ENCODE measurements at regions not wholly inside any gene's neighbourhood (a gene's known extent, or its start where the extent isn't known, plus 50 kb on each side); places are given as distances from the start of the nearest gene placed in this dataset.
"Not testable (repeated sequence)": the region's sequence is repeated elsewhere in the genome, so short reads cannot be mapped to it uniquely, and the experiment has no call there.

DNA sequence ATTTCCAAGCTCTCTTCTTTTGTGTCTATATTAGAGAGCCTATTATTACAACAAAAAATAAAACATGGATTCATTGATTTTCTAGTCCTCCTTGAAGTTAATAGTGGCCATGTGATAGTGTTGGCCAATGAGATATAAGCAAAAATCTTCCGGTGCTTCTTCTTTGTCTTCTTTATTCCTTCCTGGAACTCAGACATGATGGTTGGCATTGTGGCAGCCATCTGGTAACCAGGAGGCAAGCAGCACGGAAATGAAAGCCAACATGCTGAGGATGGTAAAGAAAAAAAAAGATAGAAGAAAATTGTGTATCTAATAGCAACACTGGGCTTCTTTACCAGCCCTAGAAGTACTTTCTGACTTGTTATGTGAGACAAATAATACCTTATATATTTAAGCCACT, 50.8 kb upstream of the SEL1L start:
- no peak overlapping the region for H3K4me3 ChIP-seq (ENCODE audit: low read length)
- H3K27ac ChIP-seq (ENCODE audit: low read depth, low read length) = no peak overlapping the region
- no peaks in the 10 kb centered on the region for H3K4me1 ChIP-seq (ENCODE audit: control insufficient read depth, insufficient read depth, low read length)
- H3K9ac ChIP-seq (ENCODE audit: low read length) = no peak overlapping the region
- H3K27me3 ChIP-seq (ENCODE audit: control insufficient read depth, insufficient read depth, low read length) = no peaks in the 10 kb centered on the region
- H3K36me3 ChIP-seq (ENCODE audit: control insufficient read depth, insufficient read depth, low read length) = no peaks in the 10 kb centered on the region

DNA sequence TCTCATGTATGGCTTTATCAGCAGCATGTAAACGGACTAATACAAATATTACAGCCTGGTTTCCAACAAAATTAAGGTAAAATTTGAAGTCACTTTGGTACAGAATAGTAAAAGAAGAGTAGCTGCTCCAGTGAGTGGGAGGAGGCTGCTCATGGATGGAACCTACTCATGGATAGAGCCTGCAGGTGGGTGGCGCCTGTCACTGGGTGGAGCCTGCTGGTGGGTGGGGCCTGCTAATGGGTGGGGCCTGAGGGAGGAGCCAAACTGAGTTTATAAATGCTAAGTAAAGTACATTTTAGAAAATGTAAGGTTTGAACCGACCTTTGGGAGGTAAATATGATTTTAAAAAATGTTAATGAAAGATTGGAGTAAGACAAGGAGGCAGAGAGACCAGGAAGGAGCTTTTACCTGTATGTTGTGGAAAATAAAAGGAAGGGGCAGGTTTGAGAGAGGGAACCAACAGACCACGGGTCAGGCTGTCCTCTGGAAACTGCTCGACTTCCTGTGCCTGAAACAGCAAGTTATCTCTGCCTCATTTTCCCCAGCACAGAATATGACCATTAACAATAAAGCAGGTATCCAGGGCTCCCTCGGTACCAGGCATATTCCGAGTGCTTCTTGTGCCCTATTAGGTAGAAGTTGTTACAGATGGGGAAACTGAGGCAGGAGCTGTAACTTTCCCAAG, 55.9 kb upstream of the SEL1L start:
- Histone ChIP-seq H3K27ac (ENCODE audit: low read depth, low read length) (no peak overlapping the region), H3K4me1 (ENCODE audit: control insufficient read depth, insufficient read depth, low read length) (no peaks in the 10 kb centered on the region), H3K36me3 (ENCODE audit: control insufficient read depth, insufficient read depth, low read length) (no peaks in the 10 kb centered on the region), H3K9ac (ENCODE audit: low read length) (no peak overlapping the region), H3K27me3 (ENCODE audit: control insufficient read depth, insufficient read depth, low read length) (no peaks in the 10 kb centered on the region), H3K4me3 (ENCODE audit: low read length) (no peak overlapping the region)

DNA sequence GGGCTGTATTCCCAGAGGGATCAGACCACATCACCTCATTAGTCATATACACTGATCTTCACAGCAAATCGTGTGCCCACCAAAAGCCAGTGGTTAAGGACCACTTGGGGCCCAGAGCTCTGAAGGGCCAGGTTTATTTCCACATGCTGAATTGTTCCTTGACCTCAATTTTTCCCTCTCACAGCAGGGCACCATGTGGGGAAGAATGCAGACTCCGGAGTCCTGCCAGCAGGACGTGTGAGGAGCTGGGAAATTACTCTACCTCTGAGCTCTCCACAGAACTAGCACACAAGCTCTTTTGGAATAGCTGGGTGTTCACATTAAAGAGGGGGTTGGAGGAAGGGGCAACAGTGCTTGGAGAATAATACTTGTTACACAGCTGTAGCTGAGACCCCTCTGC, 57.6 kb upstream of the SEL1L start:
- Histone ChIP-seq H3K4me1 (ENCODE audit: control insufficient read depth, insufficient read depth, low read length) (no peaks in the 10 kb centered on the region), H3K27ac (ENCODE audit: low read depth, low read length) (no peak overlapping the region), H3K27me3 (ENCODE audit: control insufficient read depth, insufficient read depth, low read length) (no peaks in the 10 kb centered on the region), H3K4me3 (ENCODE audit: low read length) (no peak overlapping the region), H3K9ac (ENCODE audit: low read length) (no peak overlapping the region), H3K36me3 (ENCODE audit: control insufficient read depth, insufficient read depth, low read length) (no peaks in the 10 kb centered on the region)

DNA sequence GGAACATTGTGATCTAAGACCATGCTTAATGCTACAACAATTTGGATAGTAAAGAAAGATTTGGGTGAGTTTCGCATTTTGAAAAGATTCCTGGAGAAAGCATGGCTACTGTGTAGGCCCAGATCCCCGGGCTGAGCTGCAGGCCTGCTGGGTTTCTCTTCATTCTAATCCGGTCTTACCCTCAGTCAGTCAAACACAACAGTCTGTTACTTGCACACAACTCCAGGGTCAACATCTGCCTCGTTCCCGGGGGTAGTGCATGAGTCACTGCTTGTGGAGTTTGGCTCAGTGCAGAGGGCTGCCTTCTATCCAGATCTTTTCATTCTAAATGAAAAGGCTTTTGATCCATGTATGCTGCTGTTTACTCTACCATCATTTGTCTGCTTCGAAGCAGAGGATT, 60.4 kb upstream of the SEL1L start:
- H3K4me1 ChIP-seq (ENCODE audit: control insufficient read depth, insufficient read depth, low read length) = no peaks in the 10 kb centered on the region
- H3K27me3 ChIP-seq (ENCODE audit: control insufficient read depth, insufficient read depth, low read length) = no peaks in the 10 kb centered on the region
- no peak overlapping the region for H3K4me3 ChIP-seq (ENCODE audit: low read length)
- H3K36me3 ChIP-seq (ENCODE audit: control insufficient read depth, insufficient read depth, low read length) = no peaks in the 10 kb centered on the region
- H3K9ac ChIP-seq (ENCODE audit: low read length) = no peak overlapping the region
- no peak overlapping the region for H3K27ac ChIP-seq (ENCODE audit: low read depth, low read length)

DNA sequence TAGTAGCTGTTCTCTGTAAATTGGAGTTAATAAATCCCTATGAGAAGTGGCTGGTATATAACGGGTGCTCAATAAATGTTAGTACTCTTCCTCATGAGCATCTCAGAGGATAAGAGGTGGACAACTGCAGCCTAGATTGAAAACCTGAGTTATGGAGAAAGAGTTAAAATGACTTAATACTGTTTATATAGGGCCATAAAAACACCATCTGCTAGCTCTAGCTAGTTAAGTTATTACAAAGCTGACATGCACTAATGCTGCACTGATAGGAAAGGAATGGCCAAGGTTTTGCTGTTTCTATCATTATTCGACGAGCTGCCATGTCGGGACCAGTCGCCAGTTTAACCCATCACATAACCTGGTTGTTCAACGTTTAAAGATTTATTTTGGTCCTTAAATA, 72.0 kb upstream of the SEL1L start:
- H3K9ac ChIP-seq (ENCODE audit: low read length) = no peak overlapping the region

DNA sequence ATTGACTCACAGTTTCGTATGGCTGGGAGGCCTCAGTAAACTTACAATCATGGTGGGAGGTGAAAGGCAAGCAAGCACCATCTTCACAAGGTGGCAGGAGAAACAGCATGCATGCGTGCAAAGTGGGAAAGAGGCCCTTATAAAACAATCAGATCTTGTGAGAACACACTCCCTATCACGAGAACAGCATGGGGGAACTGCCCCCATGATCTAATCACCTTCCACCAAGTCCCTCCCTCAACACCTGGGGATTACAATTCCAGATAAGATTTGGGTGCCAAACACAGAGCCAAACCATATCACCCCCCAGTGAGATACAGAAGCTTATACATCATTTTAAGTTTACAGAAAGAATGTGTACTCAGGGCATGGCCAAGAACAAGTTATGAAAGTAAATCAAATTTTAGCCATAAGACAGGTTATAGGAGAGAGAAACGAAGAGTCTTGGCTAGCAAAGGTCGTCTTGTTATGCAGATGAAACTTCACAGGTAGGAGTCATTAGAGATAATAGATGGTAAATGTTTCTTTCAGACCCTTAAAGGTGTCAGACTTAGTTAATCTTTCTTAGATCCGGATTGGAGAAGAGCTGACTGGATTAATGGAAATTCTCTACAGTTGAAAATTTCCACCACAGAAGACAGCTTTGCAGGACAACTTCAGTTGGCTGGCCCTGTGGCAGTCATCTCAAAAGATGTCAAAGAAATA, 79.8 kb upstream of the SEL1L start:
- Histone ChIP-seq H3K4me3 (ENCODE audit: low read length) (no peak overlapping the region), H3K9ac (ENCODE audit: low read length) (no peak overlapping the region), H3K4me1 (ENCODE audit: control insufficient read depth, insufficient read depth, low read length) (no peaks in the 10 kb centered on the region), H3K27ac (ENCODE audit: low read depth, low read length) (no peak overlapping the region), H3K36me3 (ENCODE audit: control insufficient read depth, insufficient read depth, low read length) (no peaks in the 10 kb centered on the region), H3K27me3 (ENCODE audit: control insufficient read depth, insufficient read depth, low read length) (no peaks in the 10 kb centered on the region)

More for the DNA sequence above, 72.0 kb upstream of the SEL1L start:
- Histone ChIP-seq H3K36me3 (ENCODE audit: control insufficient read depth, insufficient read depth, low read length) (no peaks in the 10 kb centered on the region), H3K27me3 (ENCODE audit: control insufficient read depth, insufficient read depth, low read length) (no peaks in the 10 kb centered on the region), H3K4me3 (ENCODE audit: low read length) (no peak overlapping the region), H3K4me1 (ENCODE audit: control insufficient read depth, insufficient read depth, low read length) (no peaks in the 10 kb centered on the region), H3K27ac (ENCODE audit: low read depth, low read length) (no peak overlapping the region)

DNA sequence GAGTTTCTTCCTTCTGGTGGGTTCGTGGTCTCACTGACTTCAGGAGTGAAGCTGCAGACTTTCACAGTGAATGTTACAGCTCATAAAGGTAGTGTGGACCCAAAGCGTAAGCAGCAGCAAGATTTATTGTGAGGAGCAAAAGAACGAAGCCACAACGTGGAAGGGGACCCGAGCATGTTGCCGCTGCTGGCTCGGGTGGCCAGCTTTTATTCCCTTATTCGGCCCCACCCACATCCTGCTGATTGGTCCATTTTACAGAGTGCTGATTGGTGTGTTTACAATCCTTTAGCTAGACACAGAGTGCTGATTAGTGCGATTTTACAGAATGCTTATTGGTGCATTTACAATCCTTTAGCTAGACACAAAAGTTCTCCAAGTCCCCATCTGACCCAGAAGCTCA, 80.6 kb upstream of the SEL1L start:
- H3K4me3 ChIP-seq (ENCODE audit: low read length); H3K9ac ChIP-seq (ENCODE audit: low read length); H3K4me1 ChIP-seq (ENCODE audit: control insufficient read depth, insufficient read depth, low read length); H3K27me3 ChIP-seq (ENCODE audit: control insufficient read depth, insufficient read depth, low read length); H3K36me3 ChIP-seq (ENCODE audit: control insufficient read depth, insufficient read depth, low read length); H3K27ac ChIP-seq (ENCODE audit: low read depth, low read length): not testable (repeated sequence)

DNA sequence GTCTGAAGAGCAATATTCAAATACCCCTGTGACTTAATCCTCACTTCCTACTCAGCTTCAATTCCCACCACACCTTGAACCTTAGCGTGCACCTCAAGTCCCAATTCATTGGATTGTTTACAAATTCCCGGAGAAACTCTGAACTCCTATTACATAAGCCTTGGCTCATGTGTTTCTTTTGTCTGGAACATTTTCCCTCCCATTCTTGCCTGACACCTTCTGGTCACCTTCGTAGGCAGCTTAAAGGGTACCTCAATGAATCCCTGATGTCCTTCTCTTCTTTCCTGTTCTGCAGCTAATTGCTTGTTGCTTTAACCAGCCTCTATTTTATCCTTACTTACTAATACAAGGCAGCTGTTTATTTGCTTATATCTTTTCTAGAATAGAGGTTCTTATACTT, 85.0 kb upstream of the SEL1L start:
- no peaks in the 10 kb centered on the region for H3K27me3 ChIP-seq (ENCODE audit: control insufficient read depth, insufficient read depth, low read length)
- H3K27ac ChIP-seq (ENCODE audit: low read depth, low read length) = no peak overlapping the region
- H3K4me3 ChIP-seq (ENCODE audit: low read length) = no peak overlapping the region
- no peaks in the 10 kb centered on the region for H3K36me3 ChIP-seq (ENCODE audit: control insufficient read depth, insufficient read depth, low read length)
- H3K9ac ChIP-seq (ENCODE audit: low read length) = no peak overlapping the region
- no peaks in the 10 kb centered on the region for H3K4me1 ChIP-seq (ENCODE audit: control insufficient read depth, insufficient read depth, low read length)

DNA sequence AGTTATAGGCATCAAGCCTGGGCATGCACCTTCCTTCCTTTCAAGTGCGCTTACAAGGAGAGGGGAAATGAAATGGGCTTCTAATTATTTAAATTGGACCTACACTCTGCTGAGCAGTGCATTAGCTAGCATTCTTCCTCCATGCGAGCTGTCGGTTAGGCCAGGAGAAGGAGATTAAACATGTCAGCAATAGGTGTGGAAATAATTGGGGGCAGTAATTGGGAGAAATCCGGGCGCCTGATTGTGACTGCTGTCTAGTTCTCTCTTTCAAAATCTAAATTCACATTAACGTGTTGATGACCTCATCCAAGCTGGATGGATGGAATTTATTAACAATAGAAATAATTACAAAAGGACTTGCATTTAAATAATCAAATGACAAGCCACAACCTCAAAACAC, 86.2 kb upstream of the SEL1L start:
- H3K4me1 ChIP-seq (ENCODE audit: control insufficient read depth, insufficient read depth, low read length) = no peaks in the 10 kb centered on the region
- H3K4me3 ChIP-seq (ENCODE audit: low read length) = no peak overlapping the region
- H3K36me3 ChIP-seq (ENCODE audit: control insufficient read depth, insufficient read depth, low read length) = no peaks in the 10 kb centered on the region
- no peak overlapping the region for H3K9ac ChIP-seq (ENCODE audit: low read length)
- no peak overlapping the region for H3K27ac ChIP-seq (ENCODE audit: low read depth, low read length)
- H3K27me3 ChIP-seq (ENCODE audit: control insufficient read depth, insufficient read depth, low read length) = no peaks in the 10 kb centered on the region

DNA sequence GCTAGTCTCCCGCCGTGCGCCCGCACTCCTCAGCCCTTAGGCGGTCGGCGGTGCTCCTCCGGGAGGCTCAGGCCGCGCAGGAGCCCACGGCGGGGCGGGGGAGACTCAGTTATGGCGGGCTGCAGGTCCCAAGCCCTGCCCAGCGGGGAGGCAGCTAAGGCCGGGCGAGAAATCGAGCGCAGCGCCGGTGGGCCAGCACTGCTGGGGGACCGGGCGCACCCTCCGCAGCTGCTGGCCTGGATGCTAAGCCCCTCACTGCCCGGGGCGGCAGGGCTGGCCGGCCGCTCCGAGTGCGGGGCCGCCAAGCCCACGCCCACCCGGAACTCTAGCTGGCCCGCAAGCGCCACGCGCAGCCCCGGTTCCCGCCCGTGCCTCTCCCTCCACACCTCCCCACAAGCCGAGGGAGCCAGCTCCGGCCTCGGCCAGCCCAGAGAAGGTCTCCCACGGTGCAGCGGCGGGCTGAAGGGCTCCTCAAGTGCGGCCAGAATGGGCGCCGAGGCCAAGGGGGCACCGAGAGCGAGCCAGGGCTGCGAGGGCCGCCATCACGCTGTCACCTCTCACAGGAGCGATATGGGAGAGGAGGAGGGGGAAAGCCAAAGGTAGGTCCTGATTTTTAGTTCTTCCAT, 90.2 kb upstream of the SEL1L start:
- not testable (repeated sequence) for H3K4me1 ChIP-seq (ENCODE audit: control insufficient read depth, insufficient read depth, low read length); H3K9ac ChIP-seq (ENCODE audit: low read length); H3K36me3 ChIP-seq (ENCODE audit: control insufficient read depth, insufficient read depth, low read length); H3K27ac ChIP-seq (ENCODE audit: low read depth, low read length); H3K4me3 ChIP-seq (ENCODE audit: low read length); H3K27me3 ChIP-seq (ENCODE audit: control insufficient read depth, insufficient read depth, low read length)

DNA sequence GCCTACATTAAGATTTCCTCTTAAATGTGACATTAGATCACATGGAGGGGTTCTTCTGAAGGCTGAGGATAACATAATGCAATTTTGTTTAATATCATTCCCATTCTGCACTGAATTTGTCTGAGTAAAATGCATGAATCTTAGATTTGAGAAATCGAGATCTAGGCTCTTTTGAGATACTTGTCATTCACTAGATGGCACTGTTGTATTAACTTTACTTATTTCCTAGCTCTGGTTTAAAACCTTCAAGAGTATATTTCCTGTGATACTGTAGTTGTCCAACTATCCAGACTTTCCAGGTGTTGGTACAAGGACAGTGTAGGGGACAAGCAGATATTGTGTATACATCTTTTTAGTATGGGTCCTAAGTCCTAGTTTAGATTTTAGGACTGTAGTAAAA, 91.7 kb upstream of the SEL1L start:
- H3K27ac ChIP-seq (ENCODE audit: low read depth, low read length) = no peak overlapping the region
- no peaks in the 10 kb centered on the region for H3K36me3 ChIP-seq (ENCODE audit: control insufficient read depth, insufficient read depth, low read length)
- no peak overlapping the region for H3K9ac ChIP-seq (ENCODE audit: low read length)
- no peaks in the 10 kb centered on the region for H3K27me3 ChIP-seq (ENCODE audit: control insufficient read depth, insufficient read depth, low read length)
- no peaks in the 10 kb centered on the region for H3K4me1 ChIP-seq (ENCODE audit: control insufficient read depth, insufficient read depth, low read length)
- H3K4me3 ChIP-seq (ENCODE audit: low read length) = no peak overlapping the region

DNA sequence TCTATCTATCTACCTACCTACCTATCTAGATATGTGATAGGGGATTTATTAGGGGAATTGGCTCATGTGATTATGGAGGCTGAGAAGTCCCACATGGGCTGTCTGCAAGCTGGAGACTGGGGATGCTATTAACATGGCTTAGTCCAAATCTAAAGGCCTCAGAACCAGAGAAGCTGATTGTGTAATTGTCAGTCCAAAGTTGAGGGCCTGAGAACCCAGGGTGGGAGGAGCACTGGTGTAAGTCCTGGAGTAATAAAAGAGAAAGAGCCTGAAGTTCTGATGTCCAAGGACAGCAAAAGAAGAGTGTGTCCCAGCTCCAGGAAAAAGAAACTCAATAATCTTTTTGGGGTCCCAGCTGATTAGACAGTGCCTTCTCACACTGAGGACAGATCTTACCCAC, 98.5 kb upstream of the SEL1L start:
- Histone ChIP-seq H3K4me1 (ENCODE audit: control insufficient read depth, insufficient read depth, low read length) (no peaks in the 10 kb centered on the region), H3K4me3 (ENCODE audit: low read length) (no peak overlapping the region), H3K27me3 (ENCODE audit: control insufficient read depth, insufficient read depth, low read length) (no peaks in the 10 kb centered on the region), H3K9ac (ENCODE audit: low read length) (no peak overlapping the region), H3K36me3 (ENCODE audit: control insufficient read depth, insufficient read depth, low read length) (no peaks in the 10 kb centered on the region), H3K27ac (ENCODE audit: low read depth, low read length) (no peak overlapping the region)

DNA sequence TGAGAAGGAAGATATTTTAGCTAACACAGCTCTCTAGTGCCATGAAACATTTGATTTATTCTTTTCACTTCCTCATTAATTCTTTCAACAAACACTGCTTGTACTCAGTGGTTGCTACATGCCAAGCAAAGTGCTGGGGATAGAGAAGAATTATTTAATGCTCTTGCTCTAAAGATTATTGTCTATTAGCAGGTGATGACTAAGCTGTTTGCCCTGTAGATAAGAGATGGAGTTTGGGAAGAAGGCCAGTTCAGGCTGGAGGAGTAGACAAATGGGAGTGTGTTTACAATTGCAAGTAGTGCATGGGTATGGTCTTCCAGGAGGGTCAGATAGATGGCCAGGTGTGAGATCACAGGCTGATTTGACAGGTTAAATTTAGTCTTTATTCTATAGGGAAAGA, 99.8 kb upstream of the SEL1L start:
- no peaks in the 10 kb centered on the region for H3K27me3 ChIP-seq (ENCODE audit: control insufficient read depth, insufficient read depth, low read length)
- H3K27ac ChIP-seq (ENCODE audit: low read depth, low read length) = no peak overlapping the region
- no peaks in the 10 kb centered on the region for H3K36me3 ChIP-seq (ENCODE audit: control insufficient read depth, insufficient read depth, low read length)
- no peaks in the 10 kb centered on the region for H3K4me1 ChIP-seq (ENCODE audit: control insufficient read depth, insufficient read depth, low read length)
- no peak overlapping the region for H3K4me3 ChIP-seq (ENCODE audit: low read length)
- H3K9ac ChIP-seq (ENCODE audit: low read length) = no peak overlapping the region

Data from rectal smooth muscle tissue (tissue), 1 donor.